ENCODE measurements at regions not wholly inside any gene's neighbourhood (a gene's known extent, or its start where the extent isn't known, plus 50 kb on each side); places are given as distances from the start of the nearest gene placed in this dataset.

- peak; percentile 72 for DNase-seq
These were observed 221.9 kb upstream of the SETBP1 start for GRCh38 chr18:44458777-44459176.

GRCh38 chr18:44464398-44465180, 216.1 kb upstream of the SETBP1 start:
- peak; percentile 8 for DNase-seq

- DNase-seq = no peak
These were observed 215.3 kb upstream of the SETBP1 start for GRCh38 chr18:44465381-44465841.

- no peak for DNase-seq
These were observed 213.7 kb upstream of the SETBP1 start for GRCh38 chr18:44466997-44467396.

- DNase-seq = no peak
These were observed 213.0 kb upstream of the SETBP1 start for GRCh38 chr18:44467718-44468117.

- DNase-seq = no peak
These were observed 207.2 kb upstream of the SETBP1 start for GRCh38 chr18:44473394-44474066.

GRCh38 chr18:44474067-44474411, 206.6 kb upstream of the SETBP1 start:
- no peak for DNase-seq

GRCh38 chr18:44474591-44474990, 206.1 kb upstream of the SETBP1 start:
- DNase-seq = no peak

GRCh38 chr18:44482761-44483160, 197.9 kb upstream of the SETBP1 start:
- DNase-seq = no peak

- DNase-seq = no peak
These were observed 185.5 kb upstream of the SETBP1 start for GRCh38 chr18:44495151-44495550.

- no peak for DNase-seq
These were observed 183.4 kb upstream of the SETBP1 start for GRCh38 chr18:44497311-44497710.

- DNase-seq = no peak
These were observed 182.8 kb upstream of the SETBP1 start for GRCh38 chr18:44497757-44498490.

GRCh38 chr18:44500808-44501610, 179.7 kb upstream of the SETBP1 start:
- no peak for DNase-seq

- no peak for DNase-seq
These were observed 178.5 kb upstream of the SETBP1 start for GRCh38 chr18:44502221-44502620.

- DNase-seq = no peak
These were observed 177.9 kb upstream of the SETBP1 start for GRCh38 chr18:44502790-44503189.

- DNase-seq = no peak
These were observed 176.8 kb upstream of the SETBP1 start for GRCh38 chr18:44503854-44504253.

GRCh38 chr18:44507729-44508325, 172.9 kb upstream of the SETBP1 start:
- DNase-seq = no peak

GRCh38 chr18:44508474-44508873, 172.2 kb upstream of the SETBP1 start:
- no peak for DNase-seq

GRCh38 chr18:44509048-44509447, 171.6 kb upstream of the SETBP1 start:
- DNase-seq = no peak

GRCh38 chr18:44510390-44510789, 170.3 kb upstream of the SETBP1 start:
- DNase-seq = no peak

GRCh38 chr18:44513233-44513632, 167.5 kb upstream of the SETBP1 start:
- no peak for DNase-seq

- no peak for DNase-seq
These were observed 166.6 kb upstream of the SETBP1 start for GRCh38 chr18:44514106-44514505.
